ENCODE measurements at regions not wholly inside any gene's neighbourhood (a gene's known extent, or its start where the extent isn't known, plus 50 kb on each side); places are given as distances from the start of the nearest gene placed in this dataset.

GRCh38 chr1:229781453-229781852 lies 155.4 kb downstream of the URB2 start:
- TF ChIP-seq POLR2A (IDR thresholded peaks at IDR 0.05; ENCODE audit: extremely low read depth, insufficient read length), result no peak
- no peak for TF ChIP-seq MYC (IDR thresholded peaks at IDR 0.05; ENCODE audit: low read depth, low read length)
- no peak for TF ChIP-seq MAX (IDR thresholded peaks at IDR 0.05; ENCODE audit: low read depth, low read length)
- TF ChIP-seq CTCF (IDR thresholded peaks at IDR 0.05; ENCODE audit: low read depth, low read length), result no peak
- DNase-seq (ENCODE audit: low read depth), result no peak
- H3K4me3 ChIP-seq (ENCODE audit: low read depth, low read length), result no peak overlapping the region

GRCh38 chr1:229782469-229782868 lies 156.4 kb downstream of the URB2 start:
- DNase-seq (ENCODE audit: low read depth), result no peak
- H3K4me3 ChIP-seq (ENCODE audit: low read depth, low read length), result no peak overlapping the region
- no peak for TF ChIP-seq CTCF (IDR thresholded peaks at IDR 0.05; ENCODE audit: low read depth, low read length)
- TF ChIP-seq POLR2A (IDR thresholded peaks at IDR 0.05; ENCODE audit: extremely low read depth, insufficient read length), result no peak
- TF ChIP-seq MAX (IDR thresholded peaks at IDR 0.05; ENCODE audit: low read depth, low read length), result no peak
- no peak for TF ChIP-seq MYC (IDR thresholded peaks at IDR 0.05; ENCODE audit: low read depth, low read length)

GRCh38 chr1:229784834-229785233 lies 158.8 kb downstream of the URB2 start:
- TF ChIP-seq CTCF (IDR thresholded peaks at IDR 0.05; ENCODE audit: low read depth, low read length) (no peak), MYC (IDR thresholded peaks at IDR 0.05; ENCODE audit: low read depth, low read length) (no peak), POLR2A (IDR thresholded peaks at IDR 0.05; ENCODE audit: extremely low read depth, insufficient read length) (no peak), MAX (IDR thresholded peaks at IDR 0.05; ENCODE audit: low read depth, low read length) (no peak)
- no peak for DNase-seq (ENCODE audit: low read depth)
- no peak overlapping the region for H3K4me3 ChIP-seq (ENCODE audit: low read depth, low read length)

- no peak overlapping the region for H3K4me3 ChIP-seq (ENCODE audit: low read depth, low read length)
- no peak for TF ChIP-seq POLR2A (IDR thresholded peaks at IDR 0.05; ENCODE audit: extremely low read depth, insufficient read length)
- no peak for TF ChIP-seq MYC (IDR thresholded peaks at IDR 0.05; ENCODE audit: low read depth, low read length)
- TF ChIP-seq CTCF (IDR thresholded peaks at IDR 0.05; ENCODE audit: low read depth, low read length), result no peak
- TF ChIP-seq MAX (IDR thresholded peaks at IDR 0.05; ENCODE audit: low read depth, low read length), result no peak
- no peak for DNase-seq (ENCODE audit: low read depth)
Measured at GRCh38 chr1:229786974-229787610, 161.0 kb downstream of the URB2 start.

- TF ChIP-seq CTCF (IDR thresholded peaks at IDR 0.05; ENCODE audit: low read depth, low read length), result no peak
- no peak for TF ChIP-seq POLR2A (IDR thresholded peaks at IDR 0.05; ENCODE audit: extremely low read depth, insufficient read length)
- TF ChIP-seq MAX (IDR thresholded peaks at IDR 0.05; ENCODE audit: low read depth, low read length), result no peak
- no peak for TF ChIP-seq MYC (IDR thresholded peaks at IDR 0.05; ENCODE audit: low read depth, low read length)
- no peak overlapping the region for H3K4me3 ChIP-seq (ENCODE audit: low read depth, low read length)
- no peak for DNase-seq (ENCODE audit: low read depth)
Measured at GRCh38 chr1:229788004-229788403, 162.0 kb downstream of the URB2 start.

Measured in NB4 (cell line).